Astrocyte (in vitro differentiated cells and primary cell): ENCODE measurements at regions not wholly inside any gene's neighbourhood (a gene's known extent, or its start where the extent isn't known, plus 50 kb on each side); places are given as distances from the start of the nearest gene placed in this dataset.

ENCODE experiments used
- EZH2 ChIP-seq: IDR thresholded peaks from 2 replicates; pipeline ENCODE4 v1.6.1; 2012; ENCODE audit warnings: mild to moderate bottlenecking, low read length, inconsistent platforms; ENCODE audit not compliant: insufficient read depth
- TF ChIP-seq, protein P1 (sequence below): IDR thresholded peaks from 2 replicates; pipeline ENCODE4 v1.5.1; 2011; ENCODE audit warnings: low read depth, mild to moderate bottlenecking, inconsistent platforms, low read length, moderate library complexity; ENCODE audit not compliant: insufficient read depth

DNA sequence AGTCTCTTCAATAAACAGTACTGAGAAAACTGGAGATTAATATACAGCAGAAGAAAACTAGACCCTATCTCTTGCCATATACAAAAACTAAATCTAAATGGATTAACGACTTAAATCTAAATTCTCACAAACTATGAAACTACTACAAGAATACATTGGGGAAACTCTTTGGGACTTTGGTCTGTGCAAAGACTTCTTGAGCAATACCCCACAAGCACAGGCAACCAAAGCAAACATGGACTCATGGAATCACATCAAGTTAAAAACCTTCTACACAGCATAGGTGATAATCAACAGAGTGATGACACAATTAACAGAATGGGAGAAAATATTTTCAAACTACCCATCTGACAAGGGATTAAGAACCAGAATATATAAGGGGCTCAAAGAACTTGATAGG, 848.2 kb upstream of the NRXN1 start:
- TF ChIP-seq, protein P1, sequence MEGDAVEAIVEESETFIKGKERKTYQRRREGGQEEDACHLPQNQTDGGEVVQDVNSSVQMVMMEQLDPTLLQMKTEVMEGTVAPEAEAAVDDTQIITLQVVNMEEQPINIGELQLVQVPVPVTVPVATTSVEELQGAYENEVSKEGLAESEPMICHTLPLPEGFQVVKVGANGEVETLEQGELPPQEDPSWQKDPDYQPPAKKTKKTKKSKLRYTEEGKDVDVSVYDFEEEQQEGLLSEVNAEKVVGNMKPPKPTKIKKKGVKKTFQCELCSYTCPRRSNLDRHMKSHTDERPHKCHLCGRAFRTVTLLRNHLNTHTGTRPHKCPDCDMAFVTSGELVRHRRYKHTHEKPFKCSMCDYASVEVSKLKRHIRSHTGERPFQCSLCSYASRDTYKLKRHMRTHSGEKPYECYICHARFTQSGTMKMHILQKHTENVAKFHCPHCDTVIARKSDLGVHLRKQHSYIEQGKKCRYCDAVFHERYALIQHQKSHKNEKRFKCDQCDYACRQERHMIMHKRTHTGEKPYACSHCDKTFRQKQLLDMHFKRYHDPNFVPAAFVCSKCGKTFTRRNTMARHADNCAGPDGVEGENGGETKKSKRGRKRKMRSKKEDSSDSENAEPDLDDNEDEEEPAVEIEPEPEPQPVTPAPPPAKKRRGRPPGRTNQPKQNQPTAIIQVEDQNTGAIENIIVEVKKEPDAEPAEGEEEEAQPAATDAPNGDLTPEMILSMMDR = no peak
- no peak for TF ChIP-seq EZH2
